ENCODE measurements at regions not wholly inside any gene's neighbourhood (a gene's known extent, or its start where the extent isn't known, plus 50 kb on each side); places are given as distances from the start of the nearest gene placed in this dataset.

GRCh38 chr11:103800406-103801114 lies 235.9 kb upstream of the DDI1 start:
- peaks cover 0 to 3% (median under 1%) of the 10 kb centered on the region in 3 donors for H3K4me1 ChIP-seq
- no peak for TF ChIP-seq CTCF (IDR thresholded peaks at IDR 0.05)
- DNase-seq (no peak), FAIRE-seq (no peak), ATAC-seq (no peak)
- H3K9me3 ChIP-seq = no peaks in the 10 kb centered on the region
- intact Hi-C loops (cut with DNase I) = no loop called here
- H3K27ac ChIP-seq = peak overlapping the region in 1 of 4 donors; percentile 28
- no peak overlapping the region for H3K4me3 ChIP-seq
- 66 to 69% methylated on average over 9 of the region's 9 CpGs for WGBS, 2 donors
- no peaks in the 10 kb centered on the region for H3K27me3 ChIP-seq
- H3K36me3 ChIP-seq = no peaks in the 10 kb centered on the region

GRCh38 chr11:103803062-103803461 lies 233.4 kb upstream of the DDI1 start:
- FAIRE-seq (no peak), ATAC-seq (no peak), DNase-seq (no peak)
- H3K27me3 ChIP-seq = no peaks in the 10 kb centered on the region
- H3K9me3 ChIP-seq = no peaks in the 10 kb centered on the region
- no peak for TF ChIP-seq CTCF (IDR thresholded peaks at IDR 0.05)
- H3K4me1 ChIP-seq = peaks cover 0 to 13% (median 10%) of the 10 kb centered on the region in 3 donors
- 75 to 86% methylated on average over 3 of the region's 3 CpGs for WGBS, 2 donors
- H3K4me3 ChIP-seq = no peak overlapping the region
- peak overlapping the region in 2 of 4 donors; percentile 61 to 64 for H3K27ac ChIP-seq
- no peaks in the 10 kb centered on the region for H3K36me3 ChIP-seq
- intact Hi-C loops (cut with DNase I) = no loop called here

- Histone ChIP-seq H3K27ac (peak overlapping the region in 2 of 4 donors; percentile 61 to 64), H3K4me1 (peaks cover 0 to 13% (median 10%) of the 10 kb centered on the region in 3 donors), H3K4me3 (no peak overlapping the region), H3K27me3 (no peaks in the 10 kb centered on the region), H3K9me3 (no peaks in the 10 kb centered on the region), H3K36me3 (no peaks in the 10 kb centered on the region)
- intact Hi-C loops (cut with DNase I) = no loop called here
- no peak for DNase-seq
- FAIRE-seq = no peak
- ATAC-seq = peak in 3 of 4 donors; percentile 9 to 38 (median 26)
- TF ChIP-seq CTCF (IDR thresholded peaks at IDR 0.05) = no peak
These were observed 230.8 kb upstream of the DDI1 start for GRCh38 chr11:103805688-103806009.

GRCh38 chr11:103806130-103806895 lies 230.1 kb upstream of the DDI1 start:
- intact Hi-C loops (cut with DNase I) = no loop called here
- no peaks in the 10 kb centered on the region for H3K27me3 ChIP-seq
- DNase-seq (peak in 1 of 6 donors; percentile 13), FAIRE-seq (peak; percentile 9), ATAC-seq (peak; percentile 63 to 89 (median 85))
- no peaks in the 10 kb centered on the region for H3K9me3 ChIP-seq
- peak overlapping the region in 2 of 4 donors; percentile 61 to 64 for H3K27ac ChIP-seq
- no peak overlapping the region for H3K4me3 ChIP-seq
- WGBS, 2 donors = 17 to 24% methylated on average over 5 of the region's 5 CpGs
- no peak for TF ChIP-seq CTCF (IDR thresholded peaks at IDR 0.05)
- H3K36me3 ChIP-seq = no peaks in the 10 kb centered on the region
- H3K4me1 ChIP-seq = peaks cover 0 to 13% (median 10%) of the 10 kb centered on the region in 3 donors

GRCh38 chr11:103807806-103808205 lies 228.6 kb upstream of the DDI1 start:
- ATAC-seq (peak in 1 of 4 donors; percentile 32), FAIRE-seq (no peak), DNase-seq (no peak)
- Histone ChIP-seq H3K27ac (peak overlapping the region in 1 of 4 donors; percentile 22), H3K36me3 (no peaks in the 10 kb centered on the region), H3K4me3 (no peak overlapping the region), H3K4me1 (peaks cover 0 to 13% (median 10%) of the 10 kb centered on the region in 3 donors), H3K9me3 (no peaks in the 10 kb centered on the region), H3K27me3 (no peaks in the 10 kb centered on the region)
- 59 to 68% methylated on average over 1 of the region's 1 CpG for WGBS, 2 donors
- TF ChIP-seq CTCF (IDR thresholded peaks at IDR 0.05) = no peak
- intact Hi-C loops (cut with DNase I) = no loop called here

Data from pancreas (tissue), 10 donors.